ENCODE measurements at regions not wholly inside any gene's neighbourhood (a gene's known extent, or its start where the extent isn't known, plus 50 kb on each side); places are given as distances from the start of the nearest gene placed in this dataset.

GRCh38 chr5:154117930-154118329, 72.6 kb upstream of the GALNT10 start:
- no peaks in the 10 kb centered on the region for H3K36me3 ChIP-seq (ENCODE audit: control insufficient read depth, insufficient read depth, low read length)
- TF ChIP-seq SIN3A (IDR thresholded peaks at IDR 0.05; ENCODE audit: borderline replicate concordance, insufficient read depth, low read depth, low read length) = no peak
- no peak for TF ChIP-seq TCF7L2 (IDR thresholded peaks at IDR 0.05; ENCODE audit: low read depth, low read length)
- TF ChIP-seq POLR2AphosphoS5 (IDR thresholded peaks at IDR 0.05; ENCODE audit: low read depth, low read length) = no peak
- TF ChIP-seq, protein P1, sequence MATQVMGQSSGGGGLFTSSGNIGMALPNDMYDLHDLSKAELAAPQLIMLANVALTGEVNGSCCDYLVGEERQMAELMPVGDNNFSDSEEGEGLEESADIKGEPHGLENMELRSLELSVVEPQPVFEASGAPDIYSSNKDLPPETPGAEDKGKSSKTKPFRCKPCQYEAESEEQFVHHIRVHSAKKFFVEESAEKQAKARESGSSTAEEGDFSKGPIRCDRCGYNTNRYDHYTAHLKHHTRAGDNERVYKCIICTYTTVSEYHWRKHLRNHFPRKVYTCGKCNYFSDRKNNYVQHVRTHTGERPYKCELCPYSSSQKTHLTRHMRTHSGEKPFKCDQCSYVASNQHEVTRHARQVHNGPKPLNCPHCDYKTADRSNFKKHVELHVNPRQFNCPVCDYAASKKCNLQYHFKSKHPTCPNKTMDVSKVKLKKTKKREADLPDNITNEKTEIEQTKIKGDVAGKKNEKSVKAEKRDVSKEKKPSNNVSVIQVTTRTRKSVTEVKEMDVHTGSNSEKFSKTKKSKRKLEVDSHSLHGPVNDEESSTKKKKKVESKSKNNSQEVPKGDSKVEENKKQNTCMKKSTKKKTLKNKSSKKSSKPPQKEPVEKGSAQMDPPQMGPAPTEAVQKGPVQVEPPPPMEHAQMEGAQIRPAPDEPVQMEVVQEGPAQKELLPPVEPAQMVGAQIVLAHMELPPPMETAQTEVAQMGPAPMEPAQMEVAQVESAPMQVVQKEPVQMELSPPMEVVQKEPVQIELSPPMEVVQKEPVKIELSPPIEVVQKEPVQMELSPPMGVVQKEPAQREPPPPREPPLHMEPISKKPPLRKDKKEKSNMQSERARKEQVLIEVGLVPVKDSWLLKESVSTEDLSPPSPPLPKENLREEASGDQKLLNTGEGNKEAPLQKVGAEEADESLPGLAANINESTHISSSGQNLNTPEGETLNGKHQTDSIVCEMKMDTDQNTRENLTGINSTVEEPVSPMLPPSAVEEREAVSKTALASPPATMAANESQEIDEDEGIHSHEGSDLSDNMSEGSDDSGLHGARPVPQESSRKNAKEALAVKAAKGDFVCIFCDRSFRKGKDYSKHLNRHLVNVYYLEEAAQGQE (IDR thresholded peaks at IDR 0.05; ENCODE audit: insufficient read depth in 1 of 2, low read depth in 2 of 2, low read length in 1 of 2) = no peak
- TF ChIP-seq, protein P2, sequence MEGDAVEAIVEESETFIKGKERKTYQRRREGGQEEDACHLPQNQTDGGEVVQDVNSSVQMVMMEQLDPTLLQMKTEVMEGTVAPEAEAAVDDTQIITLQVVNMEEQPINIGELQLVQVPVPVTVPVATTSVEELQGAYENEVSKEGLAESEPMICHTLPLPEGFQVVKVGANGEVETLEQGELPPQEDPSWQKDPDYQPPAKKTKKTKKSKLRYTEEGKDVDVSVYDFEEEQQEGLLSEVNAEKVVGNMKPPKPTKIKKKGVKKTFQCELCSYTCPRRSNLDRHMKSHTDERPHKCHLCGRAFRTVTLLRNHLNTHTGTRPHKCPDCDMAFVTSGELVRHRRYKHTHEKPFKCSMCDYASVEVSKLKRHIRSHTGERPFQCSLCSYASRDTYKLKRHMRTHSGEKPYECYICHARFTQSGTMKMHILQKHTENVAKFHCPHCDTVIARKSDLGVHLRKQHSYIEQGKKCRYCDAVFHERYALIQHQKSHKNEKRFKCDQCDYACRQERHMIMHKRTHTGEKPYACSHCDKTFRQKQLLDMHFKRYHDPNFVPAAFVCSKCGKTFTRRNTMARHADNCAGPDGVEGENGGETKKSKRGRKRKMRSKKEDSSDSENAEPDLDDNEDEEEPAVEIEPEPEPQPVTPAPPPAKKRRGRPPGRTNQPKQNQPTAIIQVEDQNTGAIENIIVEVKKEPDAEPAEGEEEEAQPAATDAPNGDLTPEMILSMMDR (IDR thresholded peaks at IDR 0.05) = no peak
- no peak overlapping the region for H3K27ac ChIP-seq (ENCODE audit: low read length)
- intact Hi-C loops (cut with micrococcal nuclease; ENCODE audit: unreplicated experiment) (no loop called here), in situ Hi-C loops (cut with HindIII; ENCODE audit: low pct_unique_long_range_greater_than_20kb, low sequenced_read_pairs) (no loop called here)
- H3K4me3 ChIP-seq (ENCODE audit: low read depth in 2 of 2, low read length in 2 of 2) = no peak overlapping the region
- ChIA-PET POLR2A (no interaction called here), CTCF (no interaction called here)
- H3K27me3 ChIP-seq (ENCODE audit: control insufficient read depth, insufficient read depth, low read length) = no peaks in the 10 kb centered on the region; the same call in 1 of the 2 replicates
- no peak for ATAC-seq
- no peak for DNase-seq (ENCODE audit: low read depth, low spot score)
- no peaks in the 10 kb centered on the region for H3K4me1 ChIP-seq (ENCODE audit: control insufficient read depth, insufficient read depth, low read length)
- no peaks in the 10 kb centered on the region for H3K9me3 ChIP-seq (ENCODE audit: control insufficient read depth, insufficient read depth, low read depth, low read length)
- no TSS peak for BruUV-seq (replicated peaks)

DNA sequence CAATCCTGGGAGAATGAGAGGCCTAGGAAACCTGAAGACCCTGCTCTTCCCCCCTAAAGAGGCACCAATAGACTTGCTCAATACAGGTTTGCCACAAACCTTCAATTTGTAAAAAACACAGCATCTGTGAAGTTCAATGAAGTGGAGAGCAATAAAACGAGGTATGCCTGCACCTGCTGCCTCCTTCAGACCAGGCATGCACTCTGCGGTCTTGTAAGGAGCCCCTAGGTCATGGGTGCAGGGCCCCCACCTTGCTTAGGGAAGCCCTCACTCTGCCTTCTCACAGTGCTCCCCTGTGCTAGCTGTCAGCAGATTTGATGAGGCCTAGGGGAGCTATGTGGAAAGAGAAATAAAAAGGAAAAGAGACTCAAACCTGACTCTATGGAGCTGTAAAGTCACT, 72.1 kb upstream of the GALNT10 start:
- H3K9me3 ChIP-seq (ENCODE audit: control insufficient read depth, insufficient read depth, low read depth, low read length) = no peaks in the 10 kb centered on the region
- no peaks in the 10 kb centered on the region for H3K4me1 ChIP-seq (ENCODE audit: control insufficient read depth, insufficient read depth, low read length)
- POLR2A ChIA-PET = no interaction called here
- H3K4me3 ChIP-seq (ENCODE audit: low read depth in 2 of 2, low read length in 2 of 2) = no peak overlapping the region
- DNase-seq (ENCODE audit: low read depth, low spot score) = no peak
- intact Hi-C loops (cut with micrococcal nuclease; ENCODE audit: unreplicated experiment) (no loop called here), in situ Hi-C loops (cut with HindIII; ENCODE audit: low pct_unique_long_range_greater_than_20kb, low sequenced_read_pairs) (no loop called here)
- no peak overlapping the region for H3K27ac ChIP-seq (ENCODE audit: low read length)
- no peak for ATAC-seq
- no peaks in the 10 kb centered on the region; the same call in 1 of the 2 replicates for H3K27me3 ChIP-seq (ENCODE audit: control insufficient read depth, insufficient read depth, low read length)
- TF ChIP-seq, protein P2 (IDR thresholded peaks at IDR 0.05) = no peak
- TF ChIP-seq, protein P1 (IDR thresholded peaks at IDR 0.05; ENCODE audit: insufficient read depth in 1 of 2, low read depth in 2 of 2, low read length in 1 of 2) = no peak
- no peak for TF ChIP-seq SIN3A (IDR thresholded peaks at IDR 0.05; ENCODE audit: borderline replicate concordance, insufficient read depth, low read depth, low read length)
- no TSS peak for BruUV-seq (replicated peaks)
- no peaks in the 10 kb centered on the region for H3K36me3 ChIP-seq (ENCODE audit: control insufficient read depth, insufficient read depth, low read length)
- CTCF ChIA-PET = no interaction called here
